HepG2 (cell line): ENCODE measurements at regions not wholly inside any gene's neighbourhood (a gene's known extent, or its start where the extent isn't known, plus 50 kb on each side); places are given as distances from the start of the nearest gene placed in this dataset.
A peak's percentile ranks its signal among the peaks of the same experiment; 100 is the strongest.

Experiments
- BRD4 ChIP-seq: sonication (generic); formaldehyde crosslinking; IDR thresholded peaks from 2 replicates; pipeline ENCODE4 v1.4.0; 2020; ENCODE audit warnings: missing genetic modification reagents
- CREB1 ChIP-seq, 2 experiments: fragments of 450-650 bp in 1 of 2; IDR thresholded peaks; 2 replicates each; pipeline ENCODE4 v1.6.1; 2016 to 2017; ENCODE audit warnings: control low read depth in 1 of 2, mild to moderate bottlenecking in 1 of 2, missing compliant biosample characterization in 1 of 2, missing genetic modification characterization in 1 of 2
- GABPB1 ChIP-seq: IDR thresholded peaks from 2 replicates; pipeline ENCODE4 v1.6.1; 2016; ENCODE audit warnings: mild to moderate bottlenecking, missing genetic modification reagents, moderate library complexity, missing compliant biosample characterization
- HOXA9 ChIP-seq: sonication (generic); formaldehyde crosslinking; IDR thresholded peaks from 2 replicates; pipeline ENCODE4 v1.8.1; 2022; ENCODE audit warnings: missing genetic modification reagents, mild to moderate bottlenecking, moderate library complexity, borderline replicate concordance
- IRX3 ChIP-seq: sonication (generic); formaldehyde crosslinking; IDR thresholded peaks from 2 replicates; pipeline ENCODE4 v1.8.1; 2023; ENCODE audit warnings: mild to moderate bottlenecking, low read depth, missing genetic modification reagents, borderline replicate concordance
- JARID2 ChIP-seq: sonication (generic); formaldehyde crosslinking; IDR thresholded peaks from 2 replicates; pipeline ENCODE4 v1.8.1; 2023; ENCODE audit warnings: missing genetic modification reagents, inconsistent platforms; ENCODE audit not compliant: insufficient replicate concordance
- PAWR ChIP-seq: sonication (generic); formaldehyde crosslinking; IDR thresholded peaks from 2 replicates; pipeline ENCODE4 v1.4.0; 2020; ENCODE audit warnings: missing genetic modification reagents, mild to moderate bottlenecking, borderline replicate concordance
- PCBP2 ChIP-seq: fragments of 200-400 bp; formaldehyde crosslinking; optimal IDR thresholded peaks from 2 replicates; pipeline ENCODE3; 2018; ENCODE audit warnings: low read length, low read depth; ENCODE audit not compliant: poor library complexity, severe bottlenecking
- PITX1 ChIP-seq: sonication (generic); formaldehyde crosslinking; IDR thresholded peaks from 2 replicates; pipeline ENCODE4 v1.5.1; 2020; ENCODE audit warnings: mild to moderate bottlenecking, missing genetic modification reagents
- TSC22D2 ChIP-seq: sonication (generic); formaldehyde crosslinking; IDR thresholded peaks from 2 replicates; pipeline ENCODE4 v1.5.1; 2020; ENCODE audit warnings: missing genetic modification reagents, mild to moderate bottlenecking, borderline replicate concordance
- ZFP37 ChIP-seq: sonication (generic); formaldehyde crosslinking; IDR thresholded peaks from 2 replicates; pipeline ENCODE4 v1.4.0; 2020; ENCODE audit warnings: missing genetic modification reagents, borderline replicate concordance
- ZNF234 ChIP-seq: sonication (generic); formaldehyde crosslinking; conservative IDR thresholded peaks from 2 replicates; pipeline ENCODE4 v1.5.1; 2020; ENCODE audit warnings: mild to moderate bottlenecking, missing genetic modification reagents
- ZNF501 ChIP-seq: sonication (generic); formaldehyde crosslinking; IDR thresholded peaks from 2 replicates; pipeline ENCODE4 v1.5.1; 2020; ENCODE audit warnings: mild to moderate bottlenecking, moderate library complexity, missing genetic modification reagents
- ZNF556 ChIP-seq: sonication (generic); formaldehyde crosslinking; IDR thresholded peaks from 2 replicates; pipeline ENCODE4 v1.4.0; 2020; ENCODE audit warnings: mild to moderate bottlenecking, missing genetic modification reagents, borderline replicate concordance
- ZNF749 ChIP-seq: sonication (generic); formaldehyde crosslinking; IDR thresholded peaks from 2 replicates; pipeline ENCODE4 v1.8.0; 2022; ENCODE audit warnings: mild to moderate bottlenecking, missing genetic modification reagents, moderate library complexity, borderline replicate concordance
- TF ChIP-seq, protein P1 (sequence below): IDR thresholded peaks from 2 replicates; pipeline ENCODE4 v1.6.1; 2016; ENCODE audit warnings: low read depth, missing genetic modification reagents, missing compliant biosample characterization
- TF ChIP-seq, protein P2 (sequence below): sonication (generic); formaldehyde crosslinking; IDR thresholded peaks from 2 replicates; pipeline ENCODE4 v1.5.1; 2020; ENCODE audit warnings: missing genetic modification reagents, mild to moderate bottlenecking, borderline replicate concordance
- TF ChIP-seq, protein P3 (sequence below): sonication (generic); formaldehyde crosslinking; IDR thresholded peaks from 2 replicates; pipeline ENCODE4 v1.9.0; 2021; ENCODE audit warnings: missing genetic modification reagents, borderline replicate concordance

DNA sequence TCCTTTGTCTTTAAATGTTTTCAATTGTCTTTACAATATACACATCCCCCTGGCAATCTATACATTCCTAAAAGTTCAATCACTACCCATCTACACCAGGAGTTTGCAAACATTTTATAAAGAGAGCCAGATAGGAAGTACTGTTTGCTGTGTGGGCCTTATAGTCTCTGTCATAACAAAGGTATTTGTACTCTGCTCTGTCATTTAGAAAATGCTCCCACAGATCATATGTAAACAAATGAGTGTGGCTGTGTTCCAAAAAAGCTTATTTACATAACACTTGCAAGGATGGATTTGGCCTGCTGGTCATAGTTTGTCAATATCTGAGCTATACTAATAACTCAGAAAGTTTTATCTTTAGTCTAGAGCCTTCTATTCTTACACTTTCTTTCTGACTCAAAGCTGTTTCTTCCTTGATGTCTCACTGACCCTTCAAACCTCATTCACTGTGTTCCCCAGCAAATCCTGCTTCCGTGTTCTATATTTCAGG, 511.9 kb downstream of the GBE1 start (continued):
- TF ChIP-seq GABPB1 (CRISPR knock-in tag): no peak
- no peak for TF ChIP-seq JARID2
- no peak for TF ChIP-seq IRX3 (CRISPR knock-in tag)
- no peak for TF ChIP-seq ZFP37 (CRISPR knock-in tag)
- TF ChIP-seq ZNF234: no peak
- no peak for TF ChIP-seq HOXA9
- no peak for TF ChIP-seq PAWR
- TF ChIP-seq, protein P1, sequence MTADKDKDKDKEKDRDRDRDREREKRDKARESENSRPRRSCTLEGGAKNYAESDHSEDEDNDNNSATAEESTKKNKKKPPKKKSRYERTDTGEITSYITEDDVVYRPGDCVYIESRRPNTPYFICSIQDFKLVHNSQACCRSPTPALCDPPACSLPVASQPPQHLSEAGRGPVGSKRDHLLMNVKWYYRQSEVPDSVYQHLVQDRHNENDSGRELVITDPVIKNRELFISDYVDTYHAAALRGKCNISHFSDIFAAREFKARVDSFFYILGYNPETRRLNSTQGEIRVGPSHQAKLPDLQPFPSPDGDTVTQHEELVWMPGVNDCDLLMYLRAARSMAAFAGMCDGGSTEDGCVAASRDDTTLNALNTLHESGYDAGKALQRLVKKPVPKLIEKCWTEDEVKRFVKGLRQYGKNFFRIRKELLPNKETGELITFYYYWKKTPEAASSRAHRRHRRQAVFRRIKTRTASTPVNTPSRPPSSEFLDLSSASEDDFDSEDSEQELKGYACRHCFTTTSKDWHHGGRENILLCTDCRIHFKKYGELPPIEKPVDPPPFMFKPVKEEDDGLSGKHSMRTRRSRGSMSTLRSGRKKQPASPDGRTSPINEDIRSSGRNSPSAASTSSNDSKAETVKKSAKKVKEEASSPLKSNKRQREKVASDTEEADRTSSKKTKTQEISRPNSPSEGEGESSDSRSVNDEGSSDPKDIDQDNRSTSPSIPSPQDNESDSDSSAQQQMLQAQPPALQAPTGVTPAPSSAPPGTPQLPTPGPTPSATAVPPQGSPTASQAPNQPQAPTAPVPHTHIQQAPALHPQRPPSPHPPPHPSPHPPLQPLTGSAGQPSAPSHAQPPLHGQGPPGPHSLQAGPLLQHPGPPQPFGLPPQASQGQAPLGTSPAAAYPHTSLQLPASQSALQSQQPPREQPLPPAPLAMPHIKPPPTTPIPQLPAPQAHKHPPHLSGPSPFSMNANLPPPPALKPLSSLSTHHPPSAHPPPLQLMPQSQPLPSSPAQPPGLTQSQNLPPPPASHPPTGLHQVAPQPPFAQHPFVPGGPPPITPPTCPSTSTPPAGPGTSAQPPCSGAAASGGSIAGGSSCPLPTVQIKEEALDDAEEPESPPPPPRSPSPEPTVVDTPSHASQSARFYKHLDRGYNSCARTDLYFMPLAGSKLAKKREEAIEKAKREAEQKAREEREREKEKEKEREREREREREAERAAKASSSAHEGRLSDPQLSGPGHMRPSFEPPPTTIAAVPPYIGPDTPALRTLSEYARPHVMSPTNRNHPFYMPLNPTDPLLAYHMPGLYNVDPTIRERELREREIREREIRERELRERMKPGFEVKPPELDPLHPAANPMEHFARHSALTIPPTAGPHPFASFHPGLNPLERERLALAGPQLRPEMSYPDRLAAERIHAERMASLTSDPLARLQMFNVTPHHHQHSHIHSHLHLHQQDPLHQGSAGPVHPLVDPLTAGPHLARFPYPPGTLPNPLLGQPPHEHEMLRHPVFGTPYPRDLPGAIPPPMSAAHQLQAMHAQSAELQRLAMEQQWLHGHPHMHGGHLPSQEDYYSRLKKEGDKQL (CRISPR knock-in tag): peak; percentile 32; the same call in 1 of the 2 replicates
- TF ChIP-seq BRD4 (CRISPR knock-in tag): no peak
- TF ChIP-seq ZNF501 (CRISPR knock-in tag): no peak
- 0 out of 2 replicates have a peak, but pooled peaks have one; percentile 26 for TF ChIP-seq PITX1 (CRISPR knock-in tag)
- no peak for TF ChIP-seq PCBP2
- no peak for TF ChIP-seq TSC22D2
- TF ChIP-seq CREB1 (IDR thresholded peaks at IDR 0.05): peak; percentile 51; the same call in 1 of the 2 replicates
- peak; percentile 82 for TF ChIP-seq CREB1 (CRISPR knock-in tag; IDR thresholded peaks at IDR 0.05)
- TF ChIP-seq, protein P2, sequence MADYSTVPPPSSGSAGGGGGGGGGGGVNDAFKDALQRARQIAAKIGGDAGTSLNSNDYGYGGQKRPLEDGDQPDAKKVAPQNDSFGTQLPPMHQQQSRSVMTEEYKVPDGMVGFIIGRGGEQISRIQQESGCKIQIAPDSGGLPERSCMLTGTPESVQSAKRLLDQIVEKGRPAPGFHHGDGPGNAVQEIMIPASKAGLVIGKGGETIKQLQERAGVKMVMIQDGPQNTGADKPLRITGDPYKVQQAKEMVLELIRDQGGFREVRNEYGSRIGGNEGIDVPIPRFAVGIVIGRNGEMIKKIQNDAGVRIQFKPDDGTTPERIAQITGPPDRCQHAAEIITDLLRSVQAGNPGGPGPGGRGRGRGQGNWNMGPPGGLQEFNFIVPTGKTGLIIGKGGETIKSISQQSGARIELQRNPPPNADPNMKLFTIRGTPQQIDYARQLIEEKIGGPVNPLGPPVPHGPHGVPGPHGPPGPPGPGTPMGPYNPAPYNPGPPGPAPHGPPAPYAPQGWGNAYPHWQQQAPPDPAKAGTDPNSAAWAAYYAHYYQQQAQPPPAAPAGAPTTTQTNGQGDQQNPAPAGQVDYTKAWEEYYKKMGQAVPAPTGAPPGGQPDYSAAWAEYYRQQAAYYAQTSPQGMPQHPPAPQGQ (CRISPR knock-in tag): no peak
- no peak for TF ChIP-seq ZNF749 (CRISPR knock-in tag)
- TF ChIP-seq ZNF556 (CRISPR knock-in tag): no peak
- TF ChIP-seq, protein P3, sequence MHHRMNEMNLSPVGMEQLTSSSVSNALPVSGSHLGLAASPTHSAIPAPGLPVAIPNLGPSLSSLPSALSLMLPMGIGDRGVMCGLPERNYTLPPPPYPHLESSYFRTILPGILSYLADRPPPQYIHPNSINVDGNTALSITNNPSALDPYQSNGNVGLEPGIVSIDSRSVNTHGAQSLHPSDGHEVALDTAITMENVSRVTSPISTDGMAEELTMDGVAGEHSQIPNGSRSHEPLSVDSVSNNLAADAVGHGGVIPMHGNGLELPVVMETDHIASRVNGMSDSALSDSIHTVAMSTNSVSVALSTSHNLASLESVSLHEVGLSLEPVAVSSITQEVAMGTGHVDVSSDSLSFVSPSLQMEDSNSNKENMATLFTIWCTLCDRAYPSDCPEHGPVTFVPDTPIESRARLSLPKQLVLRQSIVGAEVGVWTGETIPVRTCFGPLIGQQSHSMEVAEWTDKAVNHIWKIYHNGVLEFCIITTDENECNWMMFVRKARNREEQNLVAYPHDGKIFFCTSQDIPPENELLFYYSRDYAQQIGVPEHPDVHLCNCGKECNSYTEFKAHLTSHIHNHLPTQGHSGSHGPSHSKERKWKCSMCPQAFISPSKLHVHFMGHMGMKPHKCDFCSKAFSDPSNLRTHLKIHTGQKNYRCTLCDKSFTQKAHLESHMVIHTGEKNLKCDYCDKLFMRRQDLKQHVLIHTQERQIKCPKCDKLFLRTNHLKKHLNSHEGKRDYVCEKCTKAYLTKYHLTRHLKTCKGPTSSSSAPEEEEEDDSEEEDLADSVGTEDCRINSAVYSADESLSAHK (CRISPR knock-in tag): no peak
